CD4-positive, alpha-beta memory T cell (primary cell): ENCODE measurements at regions not wholly inside any gene's neighbourhood (a gene's known extent, or its start where the extent isn't known, plus 50 kb on each side); places are given as distances from the start of the nearest gene placed in this dataset.
"Not testable (repeated sequence)": the region's sequence is repeated elsewhere in the genome, so short reads cannot be mapped to it uniquely, and the experiment has no call there.

ENCODE experiments used
- CTCF ChIA-PET: fragments of 350-600 bp; sonication (Branson Sonifier 250); formaldehyde crosslinking; loops from one replicate; lab custom pipeline; 2021; ENCODE audit warnings: inconsistent platforms; ENCODE audit not compliant: partially characterized antibody; lab: Charles Lee
- POLR2A ChIA-PET: fragments of 350-600 bp; sonication (Branson Sonifier 250); formaldehyde crosslinking; loops from one replicate; lab custom pipeline; 2021; ENCODE audit not compliant: partially characterized antibody; lab: Charles Lee
- DNase-seq, 5 donors: peaks; one replicate each; pipeline versions ENCODE4 v3.0.0 to v3.0.0-alpha.2; 2020 to 2022; ENCODE audit warnings: mixed read lengths in 1 of 5
- H3K27ac ChIP-seq: one replicate; pipeline ENCODE4 v1.7.0; 2013; ENCODE audit warnings: low read depth, low read length
- H3K27me3 ChIP-seq: 2 replicates; pipeline ENCODE4 v1.7.0; 2013; ENCODE audit warnings: mild to moderate bottlenecking, low read length, moderate library complexity; ENCODE audit not compliant: insufficient read depth
- H3K36me3 ChIP-seq: 2 replicates; pipeline ENCODE4 v1.7.0; 2013; ENCODE audit warnings: mild to moderate bottlenecking, low read length, moderate library complexity; ENCODE audit not compliant: insufficient read depth
- H3K4me1 ChIP-seq: 2 replicates; pipeline ENCODE4 v1.7.0; 2013; ENCODE audit warnings: mild to moderate bottlenecking, low read length, moderate library complexity; ENCODE audit not compliant: insufficient read depth
- H3K4me3 ChIP-seq, 2 donors: one replicate each; pipeline ENCODE4 v1.7.0; 2013; ENCODE audit warnings: low read length in 2 of 2, mild to moderate bottlenecking in 1 of 2
- H3K9me3 ChIP-seq, 2 donors: one replicate each; pipeline ENCODE4 v1.7.0; 2013; ENCODE audit warnings: low read length in 2 of 2, control low read depth in 1 of 2; ENCODE audit not compliant: control insufficient read depth in 1 of 2
- H3K27ac Mint-ChIP-seq, 7 donors: one replicate each; pipeline ENCODE4 v1.8.0; 2020 to 2021; ENCODE audit warnings: mixed read lengths in 7 of 7, mild to moderate bottlenecking in 6 of 7, inconsistent platforms in 3 of 7, moderate library complexity in 3 of 7
- H3K27me3 Mint-ChIP-seq, 2 donors: one replicate each; pipeline ENCODE4 v1.8.0; 2020 to 2021; ENCODE audit warnings: mixed read lengths in 2 of 2
- H3K36me3 Mint-ChIP-seq, 2 donors: one replicate each; pipeline ENCODE4 v1.8.0; 2020 to 2021; ENCODE audit warnings: mixed read lengths in 2 of 2, inconsistent platforms in 1 of 2, mild to moderate bottlenecking in 1 of 2
- H3K4me1 Mint-ChIP-seq, 4 donors: one replicate each; pipeline ENCODE4 v1.8.0; 2020 to 2021; ENCODE audit warnings: mixed read lengths in 4 of 4, mild to moderate bottlenecking in 1 of 4
- H3K4me3 Mint-ChIP-seq, 8 donors: one replicate each; pipeline ENCODE4 v1.8.0; 2020 to 2021; ENCODE audit warnings: mixed read lengths in 8 of 8, mild to moderate bottlenecking in 7 of 8, moderate library complexity in 6 of 8, inconsistent platforms in 3 of 8
- H3K9me3 Mint-ChIP-seq, 8 donors: one replicate each; pipeline ENCODE4 v1.8.0; 2020 to 2021; ENCODE audit warnings: mixed read lengths in 8 of 8, mild to moderate bottlenecking in 5 of 8, inconsistent platforms in 3 of 8, moderate library complexity in 1 of 8
- intact Hi-C: fragments of 100-400 bp; cut with micrococcal nuclease; formaldehyde crosslinking; loops from one replicate; pipeline ENCODE4 v1.15.1; 2023

GRCh38 chr2:116806505-116806904 lies 1008.0 kb upstream of the DDX18 start:
- DNase-seq, H3K27me3 ChIP-seq, H3K4me1 ChIP-seq, POLR2A ChIA-PET, H3K27me3 Mint-ChIP-seq, H3K4me3 ChIP-seq, H3K27ac ChIP-seq, H3K36me3 Mint-ChIP-seq, CTCF ChIA-PET, H3K4me1 Mint-ChIP-seq, intact Hi-C loops, H3K9me3 ChIP-seq, H3K36me3 ChIP-seq, H3K4me3 Mint-ChIP-seq: not testable (repeated sequence)
- H3K9me3 Mint-ChIP-seq, result peaks cover 5 to 25% (median 20%) of the 10 kb centered on the region in 8 donors
- H3K27ac Mint-ChIP-seq, result peak overlapping the region in 1 of 7 donors; percentile 73

GRCh38 chr2:116809109-116809508 lies 1005.4 kb upstream of the DDX18 start:
- no peaks in the 10 kb centered on the region for H3K4me1 ChIP-seq
- no peak for DNase-seq
- Mint-ChIP-seq H3K27ac (no peak overlapping the region), H3K27me3 (no peaks in the 10 kb centered on the region), H3K9me3 (peaks cover 5 to 18% (median 15%) of the 10 kb centered on the region in 8 donors), H3K36me3 (no peaks in the 10 kb centered on the region), H3K4me1 (no peaks in the 10 kb centered on the region), H3K4me3 (no peak overlapping the region)
- H3K27ac ChIP-seq, result no peak overlapping the region
- H3K9me3 ChIP-seq, result no peaks in the 10 kb centered on the region
- no peaks in the 10 kb centered on the region for H3K27me3 ChIP-seq
- ChIA-PET CTCF (no interaction called here), POLR2A (no interaction called here)
- H3K4me3 ChIP-seq, result no peak overlapping the region
- intact Hi-C loops, result no loop called here
- no peaks in the 10 kb centered on the region for H3K36me3 ChIP-seq

- no peaks in the 10 kb centered on the region for H3K9me3 ChIP-seq
- no peak overlapping the region for H3K27ac Mint-ChIP-seq
- no peak for DNase-seq
- no peaks in the 10 kb centered on the region for H3K36me3 Mint-ChIP-seq
- no peak overlapping the region for H3K4me3 Mint-ChIP-seq
- H3K4me1 Mint-ChIP-seq, result no peaks in the 10 kb centered on the region
- CTCF ChIA-PET, result no interaction called here
- no peak overlapping the region for H3K4me3 ChIP-seq
- H3K9me3 Mint-ChIP-seq, result peaks cover 0 to 13% (median 10%) of the 10 kb centered on the region in 8 donors
- no peaks in the 10 kb centered on the region for H3K4me1 ChIP-seq
- H3K27me3 ChIP-seq, result no peaks in the 10 kb centered on the region
- intact Hi-C loops, result no loop called here
- H3K27ac ChIP-seq, result no peak overlapping the region
- H3K27me3 Mint-ChIP-seq, result no peaks in the 10 kb centered on the region
- POLR2A ChIA-PET, result no interaction called here
- H3K36me3 ChIP-seq, result no peaks in the 10 kb centered on the region
Measured at GRCh38 chr2:116810071-116810470, 1004.4 kb upstream of the DDX18 start.

GRCh38 chr2:116810645-116811044 lies 1003.8 kb upstream of the DDX18 start:
- Mint-ChIP-seq H3K4me1 (no peaks in the 10 kb centered on the region), H3K27ac (no peak overlapping the region), H3K27me3 (no peaks in the 10 kb centered on the region), H3K4me3 (no peak overlapping the region), H3K36me3 (no peaks in the 10 kb centered on the region), H3K9me3 (peaks cover 0 to 10% (median 8%) of the 10 kb centered on the region in 8 donors)
- Histone ChIP-seq H3K27ac (no peak overlapping the region), H3K36me3 (no peaks in the 10 kb centered on the region), H3K9me3 (no peaks in the 10 kb centered on the region), H3K4me1 (no peaks in the 10 kb centered on the region), H3K27me3 (no peaks in the 10 kb centered on the region), H3K4me3 (no peak overlapping the region)
- CTCF ChIA-PET, result no interaction called here
- POLR2A ChIA-PET, result no interaction called here
- intact Hi-C loops, result no loop called here
- DNase-seq, result no peak

GRCh38 chr2:116819355-116819754 lies 995.1 kb upstream of the DDX18 start:
- Histone ChIP-seq H3K27me3 (no peaks in the 10 kb centered on the region), H3K27ac (no peak overlapping the region), H3K4me3 (no peak overlapping the region), H3K9me3 (no peaks in the 10 kb centered on the region), H3K4me1 (no peaks in the 10 kb centered on the region), H3K36me3 (no peaks in the 10 kb centered on the region)
- intact Hi-C loops, result no loop called here
- Mint-ChIP-seq H3K27ac (no peak overlapping the region), H3K4me1 (no peaks in the 10 kb centered on the region), H3K9me3 (peaks cover 0 to 22% (median 15%) of the 10 kb centered on the region in 8 donors), H3K36me3 (no peaks in the 10 kb centered on the region), H3K27me3 (no peaks in the 10 kb centered on the region), H3K4me3 (no peak overlapping the region)
- CTCF ChIA-PET, result no interaction called here
- no peak for DNase-seq
- POLR2A ChIA-PET, result no interaction called here

GRCh38 chr2:116820986-116821385 lies 993.5 kb upstream of the DDX18 start:
- CTCF ChIA-PET, result no interaction called here
- POLR2A ChIA-PET, result no interaction called here
- no peaks in the 10 kb centered on the region for H3K27me3 Mint-ChIP-seq

GRCh38 chr2:116829543-116829942 lies 984.9 kb upstream of the DDX18 start:
- H3K27me3 Mint-ChIP-seq, CTCF ChIA-PET, H3K9me3 Mint-ChIP-seq, H3K27ac Mint-ChIP-seq, H3K27ac ChIP-seq, H3K27me3 ChIP-seq, H3K4me3 Mint-ChIP-seq, POLR2A ChIA-PET, H3K36me3 Mint-ChIP-seq, intact Hi-C loops, H3K4me1 ChIP-seq, H3K4me1 Mint-ChIP-seq, H3K4me3 ChIP-seq, H3K9me3 ChIP-seq, DNase-seq, H3K36me3 ChIP-seq: not testable (repeated sequence)

More at GRCh38 chr2:116820986-116821385, 993.5 kb upstream of the DDX18 start:
- no peak for DNase-seq
- no peak overlapping the region for H3K4me3 ChIP-seq
- Mint-ChIP-seq H3K9me3 (peaks cover 0 to 22% (median 16%) of the 10 kb centered on the region in 8 donors), H3K4me3 (no peak overlapping the region), H3K4me1 (no peaks in the 10 kb centered on the region), H3K27ac (no peak overlapping the region), H3K36me3 (no peaks in the 10 kb centered on the region)
- H3K27ac ChIP-seq, result no peak overlapping the region
- no peaks in the 10 kb centered on the region for H3K9me3 ChIP-seq
- intact Hi-C loops, result no loop called here
- no peaks in the 10 kb centered on the region for H3K4me1 ChIP-seq
- H3K36me3 ChIP-seq, result no peaks in the 10 kb centered on the region
- H3K27me3 ChIP-seq, result no peaks in the 10 kb centered on the region

- no peak overlapping the region for H3K27ac Mint-ChIP-seq
- POLR2A ChIA-PET, result no interaction called here
- no peak overlapping the region for H3K4me3 ChIP-seq
- H3K4me3 Mint-ChIP-seq, result no peak overlapping the region
- CTCF ChIA-PET, result no interaction called here
- no peaks in the 10 kb centered on the region for H3K27me3 Mint-ChIP-seq
- no peaks in the 10 kb centered on the region for H3K4me1 ChIP-seq
- no peaks in the 10 kb centered on the region for H3K4me1 Mint-ChIP-seq
- no peak overlapping the region for H3K27ac ChIP-seq
- no peaks in the 10 kb centered on the region for H3K36me3 Mint-ChIP-seq
- intact Hi-C loops, result no loop called here
- H3K27me3 ChIP-seq, result no peaks in the 10 kb centered on the region
- H3K9me3 ChIP-seq, result no peaks in the 10 kb centered on the region
- H3K9me3 Mint-ChIP-seq, result peaks cover 0 to 19% (median 6%) of the 10 kb centered on the region in 8 donors
- DNase-seq, result no peak
- no peaks in the 10 kb centered on the region for H3K36me3 ChIP-seq
Measured at GRCh38 chr2:116832148-116832547, 982.3 kb upstream of the DDX18 start.
